HL-60 (cell line): ENCODE measurements at regions not wholly inside any gene's neighbourhood (a gene's known extent, or its start where the extent isn't known, plus 50 kb on each side); places are given as distances from the start of the nearest gene placed in this dataset.

ENCODE experiments used
- DNase-seq, 2 experiments: peaks; one replicate each; pipeline ENCODE4 v3.0.0-alpha.2; 2010 to 2020; ENCODE audit warnings: low read depth in 1 of 2, low spot score in 1 of 2
- H3K27ac ChIP-seq: fragments of 250-450 bp; sonication (Bioruptor Pico); replicated peaks from 2 replicates; pipeline ENCODE4 v1.5.1; 2020; ENCODE audit warnings: mild to moderate bottlenecking, moderate library complexity
- H3K27me3 ChIP-seq: fragments of 250-450 bp; sonication (Bioruptor Pico); 2 replicates; pipeline ENCODE4 v1.5.1; 2021; ENCODE audit warnings: mild to moderate bottlenecking, moderate library complexity; ENCODE audit not compliant: insufficient read depth, poor library complexity, severe bottlenecking
- H3K4me3 ChIP-seq: replicated peaks from 2 replicates; pipeline ENCODE4 v1.5.1; 2011; ENCODE audit warnings: mild to moderate bottlenecking, control low read depth, low read length; ENCODE audit not compliant: insufficient read depth
- CTCF ChIP-seq: IDR thresholded peaks from one replicate; pipeline ENCODE4 v1.5.1; 2011; ENCODE audit warnings: low read length, control low read depth, inconsistent platforms; ENCODE audit not compliant: insufficient read depth
- GABPA ChIP-seq: IDR thresholded peaks from 2 replicates; pipeline ENCODE4 v1.6.1; 2012; ENCODE audit warnings: low read depth
- POLR2AphosphoS5 ChIP-seq: IDR thresholded peaks from 2 replicates; pipeline ENCODE4 v1.6.1; 2012; ENCODE audit warnings: low read depth
- REST ChIP-seq: IDR thresholded peaks from 2 replicates; pipeline ENCODE4 v1.6.1; 2012; ENCODE audit warnings: low read depth; ENCODE audit not compliant: insufficient replicate concordance
- SPI1 ChIP-seq: IDR thresholded peaks from 2 replicates; pipeline ENCODE4 v1.6.1; 2012; ENCODE audit warnings: low read depth, mild to moderate bottlenecking, borderline replicate concordance

GRCh38 chr13:66021846-66022245 lies 1208.3 kb downstream of the PCDH9 start:
- no peak for TF ChIP-seq SPI1
- no peak for TF ChIP-seq POLR2AphosphoS5
- no peak for TF ChIP-seq GABPA
- no peak for TF ChIP-seq REST
- no peak for TF ChIP-seq CTCF
- DNase-seq = no peak
- Histone ChIP-seq H3K27ac (no peak overlapping the region), H3K27me3 (no peaks in the 10 kb centered on the region), H3K4me3 (no peak overlapping the region)

- TF ChIP-seq REST = no peak
- TF ChIP-seq POLR2AphosphoS5 = no peak
- no peak for TF ChIP-seq CTCF
- no peak for TF ChIP-seq GABPA
- TF ChIP-seq SPI1 = no peak
- H3K27me3 ChIP-seq = no peaks in the 10 kb centered on the region
- no peak overlapping the region for H3K4me3 ChIP-seq
- DNase-seq = no peak
- no peak overlapping the region for H3K27ac ChIP-seq
Observed at GRCh38 chr13:66014771-66015170, 1215.4 kb downstream of the PCDH9 start.

GRCh38 chr13:66009241-66009640 lies 1220.9 kb downstream of the PCDH9 start:
- DNase-seq = no peak
- H3K4me3 ChIP-seq = no peak overlapping the region
- no peaks in the 10 kb centered on the region for H3K27me3 ChIP-seq
- no peak overlapping the region for H3K27ac ChIP-seq
- no peak for TF ChIP-seq REST
- TF ChIP-seq POLR2AphosphoS5 = no peak
- TF ChIP-seq CTCF = no peak
- TF ChIP-seq SPI1 = no peak
- no peak for TF ChIP-seq GABPA
